Breast epithelium (tissue), 4 donors: ENCODE measurements at regions not wholly inside any gene's neighbourhood (a gene's known extent, or its start where the extent isn't known, plus 50 kb on each side); places are given as distances from the start of the nearest gene placed in this dataset.

Experiments used
- DNase-seq, 2 donors: peaks; one replicate each; pipeline ENCODE4 v3.0.0-alpha.2; 2019; ENCODE audit warnings: low spot score in 2 of 2
- H3K27ac ChIP-seq, 2 donors: fragments of 200-600 bp; sonication (generic) in 1 of 2; one replicate each; pipeline ENCODE4 v1.5.1; 2016 to 2019; ENCODE audit warnings: mild to moderate bottlenecking in 1 of 2
- H3K27me3 ChIP-seq, 2 donors: fragments of 200-600 bp; sonication (generic) in 1 of 2; one replicate each; pipeline versions ENCODE4 v1.5.1 to v1.6.0; 2017 to 2019; ENCODE audit warnings: control low read depth in 1 of 2, mild to moderate bottlenecking in 1 of 2
- H3K36me3 ChIP-seq: fragments of 200-600 bp; one replicate; pipeline ENCODE4 v1.5.1; 2019
- H3K4me1 ChIP-seq, 2 donors: fragments of 200-600 bp; sonication (generic); one replicate each; pipeline ENCODE4 v1.5.1; 2016 to 2019; ENCODE audit warnings: control low read depth in 1 of 2
- H3K4me3 ChIP-seq, 3 donors: fragments of 200-600 bp; sonication (generic); 1 replicate in 2 of 3; 2 replicates in 1 of 3; pipeline ENCODE4 v1.5.1; 2016 to 2019; ENCODE audit warnings: mild to moderate bottlenecking in 3 of 3, moderate library complexity in 2 of 3
- H3K9me3 ChIP-seq, 2 donors: fragments of 200-600 bp; sonication (generic) in 1 of 2; one replicate each; pipeline ENCODE4 v1.5.1; 2016 to 2019; ENCODE audit warnings: control low read depth in 1 of 2
- CTCF ChIP-seq, 3 donors: fragments of 450-650 bp; IDR thresholded peaks; one replicate each; pipeline ENCODE4 v1.5.1; 2016 to 2017; ENCODE audit warnings: antibody characterized with exemption in 3 of 3, mild to moderate bottlenecking in 3 of 3, moderate library complexity in 3 of 3
- POLR2A ChIP-seq: fragments of 450-650 bp; IDR thresholded peaks from one replicate; pipeline ENCODE4 v1.6.1; 2016; ENCODE audit warnings: antibody characterized with exemption, mild to moderate bottlenecking, moderate library complexity
- POLR2AphosphoS5 ChIP-seq, 3 donors: sonication (generic); formaldehyde crosslinking; IDR thresholded peaks; one replicate each; pipeline ENCODE4 v1.6.1; 2017; ENCODE audit warnings: antibody characterized with exemption in 3 of 3
- intact Hi-C: fragments of 100-400 bp; cut with DNase I; formaldehyde crosslinking; loops from one replicate; pipeline ENCODE4 v1.15.1; 2023; ENCODE audit warnings: low total_unique reads

DNA sequence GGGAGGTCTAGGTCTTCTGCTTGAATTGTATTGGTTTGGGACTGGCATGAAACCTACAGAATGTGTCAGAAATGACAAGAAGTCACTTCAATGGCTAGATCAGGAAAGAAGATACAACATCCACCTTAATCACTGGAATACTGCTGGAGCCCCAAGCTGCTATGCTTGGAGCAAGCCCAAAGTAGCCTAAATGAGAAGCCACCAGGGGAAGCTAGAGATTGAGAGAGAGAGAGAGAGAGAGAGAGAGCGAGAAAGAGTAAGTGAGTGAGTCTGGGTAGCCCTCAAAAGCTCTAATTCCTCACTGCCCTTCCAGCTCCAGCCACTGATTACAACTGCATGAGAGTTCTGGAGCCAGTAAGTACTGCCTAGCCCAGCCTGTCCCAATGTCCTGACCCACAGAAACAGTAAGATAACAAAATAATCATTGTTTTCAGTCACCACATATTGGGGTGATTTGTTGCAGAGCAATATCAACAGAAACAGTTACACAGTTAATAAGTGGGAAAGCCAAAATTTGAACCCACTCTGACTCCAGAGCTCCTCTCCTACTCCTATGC is 529.2 kb upstream of the GOLIM4 start:
- Histone ChIP-seq H3K36me3 (no peaks in the 10 kb centered on the region), H3K9me3 (no peaks in the 10 kb centered on the region), H3K27ac (no peak overlapping the region), H3K4me3 (no peak overlapping the region), H3K4me1 (no peaks in the 10 kb centered on the region), H3K27me3 (no peaks in the 10 kb centered on the region)
- intact Hi-C loops = no loop called here
- TF ChIP-seq POLR2AphosphoS5 (IDR thresholded peaks at IDR 0.05) = no peak
- no peak for DNase-seq

- Histone ChIP-seq H3K27me3 (no peaks in the 10 kb centered on the region), H3K9me3 (no peaks in the 10 kb centered on the region), H3K4me1 (no peaks in the 10 kb centered on the region), H3K36me3 (no peaks in the 10 kb centered on the region), H3K4me3 (no peak overlapping the region), H3K27ac (no peak overlapping the region)
- intact Hi-C loops = no loop called here
- TF ChIP-seq POLR2A (no peak), CTCF (IDR thresholded peaks at IDR 0.05) (no peak), POLR2AphosphoS5 (IDR thresholded peaks at IDR 0.05) (no peak)
- DNase-seq = no peak
Observed at GRCh38 chr3:168624195-168624594, 528.5 kb upstream of the GOLIM4 start.

GRCh38 chr3:168622795-168623194 is 527.1 kb upstream of the GOLIM4 start:
- intact Hi-C loops = no loop called here
- Histone ChIP-seq H3K27ac (no peak overlapping the region), H3K9me3 (no peaks in the 10 kb centered on the region), H3K4me3 (no peak overlapping the region), H3K4me1 (no peaks in the 10 kb centered on the region), H3K36me3 (no peaks in the 10 kb centered on the region), H3K27me3 (no peaks in the 10 kb centered on the region)
- DNase-seq = no peak
- TF ChIP-seq POLR2A (no peak), POLR2AphosphoS5 (IDR thresholded peaks at IDR 0.05) (no peak), CTCF (IDR thresholded peaks at IDR 0.05) (no peak)

DNA sequence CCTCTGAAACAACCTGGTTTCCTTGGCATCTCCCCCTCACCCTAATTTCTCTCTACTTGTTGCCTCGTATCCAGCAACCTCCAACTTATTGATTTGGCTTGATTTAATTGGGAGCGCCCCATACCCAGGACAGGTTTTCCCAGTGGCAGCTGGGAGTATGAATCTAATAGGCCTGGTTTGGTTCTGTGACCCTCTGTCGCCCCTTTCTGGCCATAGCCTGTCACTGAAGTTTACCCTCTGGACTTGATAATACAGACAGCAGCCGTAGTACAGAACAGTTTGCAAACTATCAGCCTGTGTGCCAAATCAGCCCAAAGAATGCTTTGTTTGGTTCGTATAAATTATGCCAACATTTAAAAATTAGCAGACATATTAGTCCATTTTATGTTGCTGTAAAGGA is 525.1 kb upstream of the GOLIM4 start:
- no peaks in the 10 kb centered on the region for H3K27me3 ChIP-seq
- intact Hi-C loops = no loop called here
- no peak for DNase-seq
- H3K36me3 ChIP-seq = no peaks in the 10 kb centered on the region
- no peaks in the 10 kb centered on the region for H3K9me3 ChIP-seq
- H3K27ac ChIP-seq = no peak overlapping the region
- H3K4me1 ChIP-seq = no peaks in the 10 kb centered on the region
- no peak overlapping the region for H3K4me3 ChIP-seq
- no peak for TF ChIP-seq POLR2AphosphoS5 (IDR thresholded peaks at IDR 0.05)
- no peak for TF ChIP-seq POLR2A
- no peak for TF ChIP-seq CTCF (IDR thresholded peaks at IDR 0.05)

- Histone ChIP-seq H3K4me1 (no peaks in the 10 kb centered on the region), H3K9me3 (no peaks in the 10 kb centered on the region), H3K4me3 (no peak overlapping the region), H3K27me3 (no peaks in the 10 kb centered on the region), H3K36me3 (no peaks in the 10 kb centered on the region), H3K27ac (no peak overlapping the region)
- intact Hi-C loops = no loop called here
- DNase-seq = no peak
- TF ChIP-seq POLR2AphosphoS5 (IDR thresholded peaks at IDR 0.05) = no peak
- no peak for TF ChIP-seq CTCF (IDR thresholded peaks at IDR 0.05)
- TF ChIP-seq POLR2A = no peak
Observed at GRCh38 chr3:168618827-168619470, 523.2 kb upstream of the GOLIM4 start.
